ENCODE measurements at regions not wholly inside any gene's neighbourhood (a gene's known extent, or its start where the extent isn't known, plus 50 kb on each side); places are given as distances from the start of the nearest gene placed in this dataset.
"Not testable (repeated sequence)": the region's sequence is repeated elsewhere in the genome, so short reads cannot be mapped to it uniquely, and the experiment has no call there.

GRCh38 chr9:13911473-13911872 is 402.5 kb downstream of the NFIB start (continued):
- TF ChIP-seq HDAC6 (IDR thresholded peaks at IDR 0.05; ENCODE audit: unreplicated experiment) (no peak), ZBTB33 (IDR thresholded peaks at IDR 0.05) (no peak)

- H3K4me3 ChIP-seq; FAIRE-seq; BruUV-seq (replicated peaks); H4K20me1 ChIP-seq (ENCODE audit: control insufficient read depth, insufficient read depth); in situ Hi-C loops (cut with MboI); RAD21 ChIA-PET (ENCODE audit: unreplicated experiment); intact Hi-C loops (cut with micrococcal nuclease; ENCODE audit: unreplicated experiment); POLR2A ChIA-PET; H3K36me3 ChIP-seq (ENCODE audit: control insufficient read depth in 2 of 2, insufficient read depth in 2 of 2, low read length in 1 of 2); H3K27me3 ChIP-seq (replicated peaks in 1 of 2; ENCODE audit: control insufficient read depth in 2 of 2, insufficient read depth in 2 of 2, low read length in 1 of 2); ATAC-seq; H3K9me3 ChIP-seq (replicated peaks; ENCODE audit: control insufficient read depth, insufficient read depth, low read length); SMC1A ChIA-PET (ENCODE audit: uncharacterized antibody, unreplicated experiment); H3K4me1 ChIP-seq (ENCODE audit: control insufficient read depth, insufficient read depth, low read length); H3K79me2 ChIP-seq (ENCODE audit: control insufficient read depth, insufficient read depth, low read length); H3K4me2 ChIP-seq (ENCODE audit: control insufficient read depth, insufficient read depth); DNase-seq (ENCODE audit: low read depth, low spot score); H2AFZ ChIP-seq (ENCODE audit: control insufficient read depth, low read depth, low read length); CTCF ChIA-PET; H3K9ac ChIP-seq (ENCODE audit: control insufficient read depth, insufficient read depth, low read length); H3K27ac ChIP-seq (ENCODE audit: control insufficient read depth, insufficient read depth): not testable (repeated sequence)
- WGBS (ENCODE audit: insufficient coverage, insufficient replicate concordance, low lambda C conversion rate, missing lambda C conversion rate), result 0% methylated on average over 3 of the region's 3 CpGs
Observed at GRCh38 chr9:13907842-13908241, 406.1 kb downstream of the NFIB start.

GRCh38 chr9:13904746-13905145 is 409.2 kb downstream of the NFIB start:
- ChIA-PET CTCF (no interaction called here), SMC1A (ENCODE audit: uncharacterized antibody, unreplicated experiment) (no interaction called here), POLR2A (no interaction called here), RAD21 (ENCODE audit: unreplicated experiment) (no interaction called here)
- Histone ChIP-seq H3K9me3 (replicated peaks; ENCODE audit: control insufficient read depth, insufficient read depth, low read length) (no peaks in the 10 kb centered on the region), H3K27ac (ENCODE audit: control insufficient read depth, insufficient read depth) (no peak overlapping the region), H3K4me3 (no peak overlapping the region), H3K9ac (ENCODE audit: control insufficient read depth, insufficient read depth, low read length) (no peak overlapping the region), H4K20me1 (ENCODE audit: control insufficient read depth, insufficient read depth) (no peaks in the 10 kb centered on the region), H3K4me1 (ENCODE audit: control insufficient read depth, insufficient read depth, low read length) (no peaks in the 10 kb centered on the region), H3K27me3 (replicated peaks in 1 of 2; ENCODE audit: control insufficient read depth in 2 of 2, insufficient read depth in 2 of 2, low read length in 1 of 2) (no peaks in the 10 kb centered on the region), H3K4me2 (ENCODE audit: control insufficient read depth, insufficient read depth) (no peak overlapping the region), H2AFZ (ENCODE audit: control insufficient read depth, low read depth, low read length) (no peak overlapping the region), H3K79me2 (ENCODE audit: control insufficient read depth, insufficient read depth, low read length) (no peaks in the 10 kb centered on the region), H3K36me3 (ENCODE audit: control insufficient read depth in 2 of 2, insufficient read depth in 2 of 2, low read length in 1 of 2) (no peaks in the 10 kb centered on the region)
- in situ Hi-C loops (cut with MboI) (no loop called here), intact Hi-C loops (cut with micrococcal nuclease; ENCODE audit: unreplicated experiment) (no loop called here)
- FAIRE-seq (no peak), DNase-seq (ENCODE audit: low read depth, low spot score) (no peak), ATAC-seq (no peak)
- no TSS peak for BruUV-seq (replicated peaks)
- TF ChIP-seq ETV6 (conservative IDR thresholded peaks at IDR 0.05 in 1 of 2, IDR thresholded peaks at IDR 0.05 in 1 of 2; ENCODE audit: borderline replicate concordance in 1 of 2, low read depth in 1 of 2) (no peak), TAF1 (IDR thresholded peaks at IDR 0.05; ENCODE audit: borderline replicate concordance, low read depth, low read length) (no peak), IKZF1 (conservative IDR thresholded peaks at IDR 0.05) (no peak), RUNX3 (IDR thresholded peaks at IDR 0.05; ENCODE audit: low read length) (no peak), CBX3 (IDR thresholded peaks at IDR 0.05; ENCODE audit: borderline replicate concordance, low read depth) (no peak), CEBPB (IDR thresholded peaks at IDR 0.05; ENCODE audit: borderline replicate concordance in 1 of 2, low read depth in 2 of 2, low read length in 2 of 2) (no peak), CUX1 (IDR thresholded peaks at IDR 0.05; ENCODE audit: insufficient replicate concordance, low read depth, low read length) (no peak), IKZF2 (IDR thresholded peaks at IDR 0.05) (no peak)
